ENCODE measurements at regions not wholly inside any gene's neighbourhood (a gene's known extent, or its start where the extent isn't known, plus 50 kb on each side); places are given as distances from the start of the nearest gene placed in this dataset.
"Not testable (repeated sequence)": the region's sequence is repeated elsewhere in the genome, so short reads cannot be mapped to it uniquely, and the experiment has no call there.

GRCh38 chr6:54541541-54541940 lies 233.3 kb downstream of the TINAG start:
- intact Hi-C loops (cut with DNase I) = no loop called here
- Histone ChIP-seq H3K4me3 (no peak overlapping the region), H3K27ac (no peak overlapping the region), H3K27me3 (no peaks in the 10 kb centered on the region), H3K36me3 (no peaks in the 10 kb centered on the region), H3K9me3 (peaks cover 0 to 4% (median 0%) of the 10 kb centered on the region in 11 donors), H3K4me1 (no peaks in the 10 kb centered on the region)
- no peak for DNase-seq
- ATAC-seq = no peak
- WGBS, 2 donors = 75 to 79% methylated on average over 1 of the region's 1 CpG
- no peak for TF ChIP-seq CTCF (IDR thresholded peaks at IDR 0.05)

DNA sequence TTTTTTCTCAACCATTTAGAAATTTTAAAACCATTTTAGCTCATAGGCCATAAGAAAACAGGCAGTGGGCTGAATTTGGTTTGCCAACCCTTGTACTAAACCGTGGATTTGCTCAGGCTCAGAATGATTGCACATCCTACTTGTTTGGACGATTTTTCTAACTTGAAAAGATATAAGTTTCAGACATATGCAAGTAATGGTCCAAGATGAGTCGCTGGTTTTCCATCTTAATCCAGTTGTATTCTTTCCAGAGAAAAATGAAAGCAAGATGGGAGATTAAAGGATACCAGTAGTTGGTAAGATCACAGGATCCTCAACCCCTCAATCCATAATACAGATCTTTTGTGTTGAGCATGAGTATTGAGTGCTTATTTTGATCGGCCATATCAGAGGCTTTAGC lies 250.9 kb downstream of the TINAG start:
- WGBS, 2 donors = 76 to 83% methylated on average over 4 of the region's 4 CpGs

GRCh38 chr6:54564188-54564587 lies 255.9 kb downstream of the TINAG start:
- H3K27me3 ChIP-seq; H3K36me3 ChIP-seq; ATAC-seq; H3K27ac ChIP-seq; H3K4me3 ChIP-seq; H3K4me1 ChIP-seq; intact Hi-C loops (cut with DNase I); DNase-seq: not testable (repeated sequence)
- WGBS, 2 donors = 92 to 97% methylated on average over 2 of the region's 2 CpGs
- H3K9me3 ChIP-seq = peaks cover 0 to 34% (median 7%) of the 10 kb centered on the region in 11 donors

More for the DNA sequence above, 250.9 kb downstream of the TINAG start:
- H3K27ac ChIP-seq = no peak overlapping the region
- no peaks in the 10 kb centered on the region for H3K4me1 ChIP-seq
- H3K27me3 ChIP-seq = no peaks in the 10 kb centered on the region
- no peak for TF ChIP-seq CTCF (IDR thresholded peaks at IDR 0.05)
- DNase-seq (no peak), ATAC-seq (no peak)
- H3K4me3 ChIP-seq = no peak overlapping the region
- peaks cover 0 to 46% (median 7%) of the 10 kb centered on the region in 11 donors for H3K9me3 ChIP-seq
- H3K36me3 ChIP-seq = no peaks in the 10 kb centered on the region
- intact Hi-C loops (cut with DNase I) = no loop called here

- DNase-seq = no peak
- TF ChIP-seq CTCF (IDR thresholded peaks at IDR 0.05) = no peak
- H3K4me3 ChIP-seq = no peak overlapping the region
- no peak overlapping the region for H3K27ac ChIP-seq
- 0% methylated on average over 1 of the region's 1 CpG for WGBS, 2 donors
- H3K9me3 ChIP-seq = peaks cover 0 to 18% (median 4%) of the 10 kb centered on the region in 11 donors
- ATAC-seq = no peak
- H3K4me1 ChIP-seq = no peaks in the 10 kb centered on the region
- no peaks in the 10 kb centered on the region for H3K36me3 ChIP-seq
- no peaks in the 10 kb centered on the region for H3K27me3 ChIP-seq
- intact Hi-C loops (cut with DNase I) = no loop called here
Observed at GRCh38 chr6:54574671-54575070, 266.4 kb downstream of the TINAG start.

GRCh38 chr6:54578261-54578660 lies 268.3 kb upstream of the FAM83B start:
- no peak for DNase-seq
- TF ChIP-seq CTCF (IDR thresholded peaks at IDR 0.05) = no peak
- Histone ChIP-seq H3K9me3 (peaks cover 0 to 8% (median 1%) of the 10 kb centered on the region in 11 donors), H3K27me3 (no peaks in the 10 kb centered on the region), H3K36me3 (no peaks in the 10 kb centered on the region), H3K27ac (no peak overlapping the region), H3K4me1 (no peaks in the 10 kb centered on the region), H3K4me3 (no peak overlapping the region)
- intact Hi-C loops (cut with DNase I) = no loop called here
- ATAC-seq = no peak
- WGBS, 2 donors = 65% methylated on average over 3 of the region's 3 CpGs
